Spleen (tissue), 11 donors: ENCODE measurements at regions not wholly inside any gene's neighbourhood (a gene's known extent, or its start where the extent isn't known, plus 50 kb on each side); places are given as distances from the start of the nearest gene placed in this dataset.

Experiments
- DNase-seq: peaks from one replicate; pipeline ENCODE4 v3.0.0-alpha.2; 2020
- H3K27ac ChIP-seq, 8 donors: fragments of 200-600 bp; sonication (generic) in 7 of 8; 1 replicate in 4 of 8; 2 replicates in 4 of 8; pipeline versions ENCODE4 v1.5.0 to v1.8.0; 2016 to 2021; ENCODE audit warnings: inconsistent platforms in 4 of 8, mild to moderate bottlenecking in 4 of 8, moderate library complexity in 1 of 8
- H3K27me3 ChIP-seq, 7 donors: fragments of 200-600 bp; sonication (generic) in 6 of 7; replicated peaks in 1 of 7; 1 replicate in 4 of 7; 2 replicates in 3 of 7; pipeline versions ENCODE4 v1.5.0 to v1.8.0; 2016 to 2021; ENCODE audit warnings: inconsistent platforms in 3 of 7, mild to moderate bottlenecking in 1 of 7
- H3K36me3 ChIP-seq, 6 donors: fragments of 200-600 bp; sonication (generic) in 5 of 6; 1 replicate in 4 of 6; 2 replicates in 2 of 6; pipeline versions ENCODE4 v1.5.0 to v1.8.0; 2016 to 2021; ENCODE audit warnings: inconsistent platforms in 2 of 6
- H3K4me1 ChIP-seq, 6 donors: fragments of 200-600 bp; sonication (generic) in 5 of 6; 1 replicate in 3 of 6; 2 replicates in 3 of 6; pipeline versions ENCODE4 v1.5.0 to v1.8.0; 2016 to 2021; ENCODE audit warnings: inconsistent platforms in 3 of 6
- H3K4me3 ChIP-seq, 8 donors: fragments of 200-600 bp; sonication (generic) in 7 of 8; 1 replicate in 4 of 8; 2 replicates in 4 of 8; pipeline versions ENCODE4 v1.5.0 to v1.8.0; 2016 to 2021; ENCODE audit warnings: inconsistent platforms in 4 of 8, mild to moderate bottlenecking in 4 of 8, moderate library complexity in 2 of 8
- H3K9me3 ChIP-seq, 8 donors: fragments of 200-600 bp; sonication (generic) in 7 of 8; 1 replicate in 4 of 8; 2 replicates in 4 of 8; pipeline versions ENCODE4 v1.5.0 to v1.8.0; 2016 to 2021; ENCODE audit warnings: inconsistent platforms in 4 of 8
- POLR2A ChIP-seq, 3 donors: fragments of 450-650 bp; IDR thresholded peaks; one replicate each; pipeline ENCODE4 v1.5.1; 2017; ENCODE audit warnings: antibody characterized with exemption in 3 of 3, mild to moderate bottlenecking in 1 of 3
- POLR2AphosphoS5 ChIP-seq, 3 donors: sonication (generic); formaldehyde crosslinking; IDR thresholded peaks; one replicate each; pipeline ENCODE4 v1.5.1; 2017; ENCODE audit warnings: antibody characterized with exemption in 3 of 3
- WGBS, 5 donors: extraction: QIAGEN DNeasy Blood & Tissue Kit in 3 of 5; methylation state at CpG; one replicate each; pipeline versions ENCODE4 v1.1.5 to v1.1.7; 2013 to 2018; 5-methylcytosine and 5-hydroxymethylcytosine counted together
- intact Hi-C: fragments of 100-400 bp; cut with DNase I; formaldehyde crosslinking; loops from one replicate; pipeline ENCODE4 v1.15.0; 2023; ENCODE audit warnings: low total_unique reads
- TF ChIP-seq, protein P1 (sequence below), 11 experiments: fragments of 200-600 bp in 7 of 11; fragments of 450-650 bp in 4 of 11; sonication (generic) in 4 of 11; IDR thresholded peaks in 8 of 11; conservative IDR thresholded peaks in 3 of 11; 1 replicate in 7 of 11; 2 replicates in 4 of 11; pipeline versions ENCODE4 v1.4.0 to v1.8.0; 2016 to 2021; ENCODE audit warnings: antibody characterized with exemption in 11 of 11, inconsistent platforms in 4 of 11, mild to moderate bottlenecking in 1 of 11
- donor health status: healthy with polysubstance abuse.
- donor health status: DM: no; HTN: no; CAD: no; lungs with moderate emphysema.
- donor health status: DM: no; HTN: no; CAD: no.
- donor health status: Bipolar disorder and iron deficiency.
- donor health status: healthy.
- donor health status: DM: no; HTN: no; CAD: no.
- donor health status: DM: yes; HTN: yes; CAD: no.

DNA sequence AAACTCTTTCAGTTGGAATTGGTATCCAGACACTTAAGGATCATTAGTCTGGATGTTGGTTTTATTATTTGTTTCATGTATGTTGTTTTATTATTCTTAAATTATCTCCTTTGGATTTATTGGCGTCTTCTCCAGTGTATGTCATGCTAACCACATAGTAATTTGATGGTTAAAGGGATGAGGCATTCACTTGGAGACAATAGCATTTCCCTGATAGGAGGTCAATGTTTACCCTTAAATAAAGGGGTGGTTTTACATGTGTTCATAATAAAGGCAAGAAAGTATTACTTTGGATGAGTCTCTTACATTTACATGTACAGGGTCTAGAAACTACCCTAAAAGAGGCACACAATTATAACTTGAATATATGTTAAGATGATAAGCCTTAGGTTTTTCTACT lies 51.2 kb upstream of the RNF144B start:
- Histone ChIP-seq H3K27ac (no peak overlapping the region), H3K4me3 (no peak overlapping the region), H3K9me3 (peaks cover 0 to 6% (median 0%) of the 10 kb centered on the region in 8 donors), H3K27me3 (no peaks in the 10 kb centered on the region), H3K36me3 (no peaks in the 10 kb centered on the region), H3K4me1 (peaks cover 0 to 10% (median 0%) of the 10 kb centered on the region in 6 donors)
- 78 to 97% (median 88%) methylated on average over 1 of the region's 1 CpG for WGBS, 5 donors
- DNase-seq: no peak
- TF ChIP-seq, protein P1, sequence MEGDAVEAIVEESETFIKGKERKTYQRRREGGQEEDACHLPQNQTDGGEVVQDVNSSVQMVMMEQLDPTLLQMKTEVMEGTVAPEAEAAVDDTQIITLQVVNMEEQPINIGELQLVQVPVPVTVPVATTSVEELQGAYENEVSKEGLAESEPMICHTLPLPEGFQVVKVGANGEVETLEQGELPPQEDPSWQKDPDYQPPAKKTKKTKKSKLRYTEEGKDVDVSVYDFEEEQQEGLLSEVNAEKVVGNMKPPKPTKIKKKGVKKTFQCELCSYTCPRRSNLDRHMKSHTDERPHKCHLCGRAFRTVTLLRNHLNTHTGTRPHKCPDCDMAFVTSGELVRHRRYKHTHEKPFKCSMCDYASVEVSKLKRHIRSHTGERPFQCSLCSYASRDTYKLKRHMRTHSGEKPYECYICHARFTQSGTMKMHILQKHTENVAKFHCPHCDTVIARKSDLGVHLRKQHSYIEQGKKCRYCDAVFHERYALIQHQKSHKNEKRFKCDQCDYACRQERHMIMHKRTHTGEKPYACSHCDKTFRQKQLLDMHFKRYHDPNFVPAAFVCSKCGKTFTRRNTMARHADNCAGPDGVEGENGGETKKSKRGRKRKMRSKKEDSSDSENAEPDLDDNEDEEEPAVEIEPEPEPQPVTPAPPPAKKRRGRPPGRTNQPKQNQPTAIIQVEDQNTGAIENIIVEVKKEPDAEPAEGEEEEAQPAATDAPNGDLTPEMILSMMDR (IDR thresholded peaks at IDR 0.05 in 8 of 11, conservative IDR thresholded peaks at IDR 0.05 in 3 of 11): no peak
- TF ChIP-seq POLR2A (IDR thresholded peaks at IDR 0.05) (no peak), POLR2AphosphoS5 (IDR thresholded peaks at IDR 0.05) (no peak)
- intact Hi-C loops: no loop called here

DNA sequence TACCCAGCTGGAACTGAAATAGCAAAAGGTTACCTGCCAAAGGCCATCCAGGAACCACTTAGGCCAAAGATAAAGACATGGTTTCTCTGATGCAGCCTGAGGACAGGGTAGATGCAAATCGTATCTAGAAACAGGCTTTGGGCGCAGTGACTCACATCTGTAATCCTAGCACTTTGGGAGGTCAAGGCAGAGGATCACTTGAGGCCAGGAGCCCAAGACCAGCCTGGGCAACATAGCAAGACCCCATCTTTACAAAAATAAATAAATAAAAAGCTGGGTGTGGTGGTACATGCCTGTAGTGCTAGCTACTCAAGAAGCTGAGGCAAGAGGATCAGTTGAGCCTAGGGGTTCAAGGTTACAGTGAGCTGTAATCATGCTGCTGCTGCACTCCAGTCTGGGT lies 52.9 kb upstream of the RNF144B start:
- no peak overlapping the region for H3K4me3 ChIP-seq
- H3K36me3 ChIP-seq: no peaks in the 10 kb centered on the region
- peaks cover 0 to 27% (median 10%) of the 10 kb centered on the region in 6 donors for H3K4me1 ChIP-seq
- H3K9me3 ChIP-seq: peaks cover 0 to 6% (median 0%) of the 10 kb centered on the region in 8 donors
- TF ChIP-seq, protein P1 (IDR thresholded peaks at IDR 0.05 in 8 of 11, conservative IDR thresholded peaks at IDR 0.05 in 3 of 11): no peak
- no peak for TF ChIP-seq POLR2A (IDR thresholded peaks at IDR 0.05)
- no peak for TF ChIP-seq POLR2AphosphoS5 (IDR thresholded peaks at IDR 0.05)
- H3K27ac ChIP-seq: no peak overlapping the region
- no peaks in the 10 kb centered on the region for H3K27me3 ChIP-seq
- intact Hi-C loops: no loop called here
- no peak for DNase-seq
- WGBS, 5 donors: 88 to 98% (median 93%) methylated on average over 2 of the region's 2 CpGs

DNA sequence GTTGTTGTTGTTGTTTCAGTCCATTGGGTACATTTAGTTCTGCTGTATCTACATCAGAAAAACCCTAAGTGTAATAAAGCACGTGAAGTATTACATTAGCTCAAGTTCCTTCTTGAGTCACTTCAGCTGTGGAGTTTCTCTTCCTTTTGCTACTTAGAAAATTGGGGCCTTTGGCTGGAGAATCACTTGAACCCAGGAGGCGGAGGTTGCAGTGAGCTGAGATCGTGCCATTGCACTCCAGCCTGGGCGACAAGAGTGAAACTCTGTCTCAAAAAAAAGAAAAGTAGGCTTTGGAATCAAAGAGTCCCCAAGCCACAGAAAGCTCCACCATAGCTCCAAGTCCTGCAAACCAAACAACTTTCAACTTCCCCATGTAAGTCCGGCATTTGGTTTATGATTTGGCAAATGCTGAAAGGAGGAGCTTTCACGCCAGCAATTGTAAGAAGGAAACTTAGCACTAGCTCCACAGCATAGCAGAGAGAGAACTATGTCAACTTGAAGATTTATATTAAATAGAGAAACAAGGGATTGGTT lies 56.5 kb upstream of the RNF144B start:
- peaks cover 0 to 41% (median 18%) of the 10 kb centered on the region in 6 donors for H3K4me1 ChIP-seq
- H3K27me3 ChIP-seq: no peaks in the 10 kb centered on the region
- no peak for DNase-seq
- peak overlapping the region; percentile 60 to 92 (median 86) for H3K27ac ChIP-seq
- intact Hi-C loops: no loop called here
- H3K4me3 ChIP-seq: peak overlapping the region in 1 of 8 donors; percentile 20
- H3K36me3 ChIP-seq: no peaks in the 10 kb centered on the region
- H3K9me3 ChIP-seq: peaks cover 0 to 6% (median 0%) of the 10 kb centered on the region in 8 donors
- 34 to 60% (median 47%) methylated on average over 6 of the region's 6 CpGs for WGBS, 5 donors
- peak in 1 of 3 donors; percentile 16 for TF ChIP-seq POLR2A (IDR thresholded peaks at IDR 0.05)
- peak in 1 of 3 donors; percentile 80 for TF ChIP-seq POLR2AphosphoS5 (IDR thresholded peaks at IDR 0.05)
- TF ChIP-seq, protein P1 (IDR thresholded peaks at IDR 0.05 in 8 of 11, conservative IDR thresholded peaks at IDR 0.05 in 3 of 11): no peak

DNA sequence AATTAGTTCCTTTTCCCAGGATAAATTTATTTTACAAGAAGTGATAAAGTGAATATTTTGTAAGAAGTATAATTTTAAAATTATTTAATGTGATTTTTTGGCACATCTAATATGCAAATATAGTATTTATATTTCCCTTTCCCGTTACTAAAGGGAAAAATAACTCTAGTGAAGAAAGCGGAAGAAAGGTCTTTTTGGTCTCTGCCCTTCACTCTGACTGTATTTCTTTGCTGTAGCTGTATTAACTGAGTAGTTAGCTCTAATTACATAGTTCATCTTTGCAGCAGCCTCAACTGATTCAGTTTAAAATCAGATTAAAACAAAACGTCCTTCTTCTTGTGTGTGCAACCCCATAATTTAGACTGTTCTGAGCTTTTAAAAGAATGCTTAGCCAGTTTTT lies 57.4 kb upstream of the RNF144B start:
- Histone ChIP-seq H3K27me3 (no peaks in the 10 kb centered on the region), H3K27ac (peak overlapping the region in 7 of 8 donors; percentile 79 to 92 (median 89)), H3K9me3 (peaks cover 0 to 6% (median 0%) of the 10 kb centered on the region in 8 donors), H3K4me1 (peaks cover 0 to 41% (median 18%) of the 10 kb centered on the region in 6 donors), H3K36me3 (no peaks in the 10 kb centered on the region), H3K4me3 (peak overlapping the region in 1 of 8 donors; percentile 20)
- no peak for DNase-seq
- intact Hi-C loops: no loop called here
- TF ChIP-seq POLR2AphosphoS5 (IDR thresholded peaks at IDR 0.05) (no peak), POLR2A (IDR thresholded peaks at IDR 0.05) (no peak)
- TF ChIP-seq, protein P1 (IDR thresholded peaks at IDR 0.05 in 8 of 11, conservative IDR thresholded peaks at IDR 0.05 in 3 of 11): no peak
- WGBS, 5 donors: 42 to 59% (median 48%) methylated on average over 3 of the region's 3 CpGs
